UCSD-AML1 (cell line): ENCODE measurements at regions not wholly inside any gene's neighbourhood (a gene's known extent, or its start where the extent isn't known, plus 50 kb on each side); places are given as distances from the start of the nearest gene placed in this dataset.

Source experiments
- DNase-seq: peaks from one replicate; lab custom pipeline; 2025; ENCODE audit not compliant: unreplicated experiment; lab: John Stamatoyannopoulos, UW

GRCh38 chr15:53401503-53401902, 358.0 kb downstream of the WDR72 start:
- no peak for DNase-seq

- DNase-seq = no peak
Measured at GRCh38 chr15:53400986-53401385, 358.5 kb downstream of the WDR72 start.

GRCh38 chr15:53397041-53397616, 362.3 kb downstream of the WDR72 start:
- no peak for DNase-seq

- DNase-seq = no peak
Measured at GRCh38 chr15:53395871-53396270, 363.6 kb downstream of the WDR72 start.

GRCh38 chr15:53390549-53390948, 368.9 kb downstream of the WDR72 start:
- no peak for DNase-seq

- no peak for DNase-seq
Measured at GRCh38 chr15:53389271-53390037, 370.0 kb downstream of the WDR72 start.

- no peak for DNase-seq
Measured at GRCh38 chr15:53384417-53384816, 375.0 kb downstream of the WDR72 start.

- DNase-seq = no peak
Measured at GRCh38 chr15:53378096-53378800, 381.2 kb downstream of the WDR72 start.

GRCh38 chr15:53367740-53368139, 391.7 kb downstream of the WDR72 start:
- DNase-seq = no peak

GRCh38 chr15:53360881-53361280, 398.6 kb downstream of the WDR72 start:
- no peak for DNase-seq

- no peak for DNase-seq
Measured at GRCh38 chr15:53359038-53359437, 400.4 kb downstream of the WDR72 start.

GRCh38 chr15:53354874-53355273, 404.6 kb downstream of the WDR72 start:
- no peak for DNase-seq

GRCh38 chr15:53351373-53351772, 408.1 kb downstream of the WDR72 start:
- DNase-seq = no peak

- DNase-seq = no peak
Measured at GRCh38 chr15:53346583-53346982, 412.9 kb downstream of the WDR72 start.

- no peak for DNase-seq
Measured at GRCh38 chr15:53331328-53332190, 427.9 kb downstream of the WDR72 start.

- no peak for DNase-seq
Measured at GRCh38 chr15:53328341-53328740, 431.1 kb downstream of the WDR72 start.

GRCh38 chr15:53324061-53324460, 435.4 kb downstream of the WDR72 start:
- DNase-seq = no peak

- DNase-seq = no peak
Measured at GRCh38 chr15:53323191-53323590, 436.3 kb downstream of the WDR72 start.

GRCh38 chr15:53320816-53321215, 438.6 kb downstream of the WDR72 start:
- no peak for DNase-seq

- DNase-seq = no peak
Measured at GRCh38 chr15:53312707-53313106, 446.8 kb downstream of the WDR72 start.

GRCh38 chr15:53310709-53311108, 448.8 kb downstream of the WDR72 start:
- no peak for DNase-seq
